ENCODE measurements at regions not wholly inside any gene's neighbourhood (a gene's known extent, or its start where the extent isn't known, plus 50 kb on each side); places are given as distances from the start of the nearest gene placed in this dataset.

DNA sequence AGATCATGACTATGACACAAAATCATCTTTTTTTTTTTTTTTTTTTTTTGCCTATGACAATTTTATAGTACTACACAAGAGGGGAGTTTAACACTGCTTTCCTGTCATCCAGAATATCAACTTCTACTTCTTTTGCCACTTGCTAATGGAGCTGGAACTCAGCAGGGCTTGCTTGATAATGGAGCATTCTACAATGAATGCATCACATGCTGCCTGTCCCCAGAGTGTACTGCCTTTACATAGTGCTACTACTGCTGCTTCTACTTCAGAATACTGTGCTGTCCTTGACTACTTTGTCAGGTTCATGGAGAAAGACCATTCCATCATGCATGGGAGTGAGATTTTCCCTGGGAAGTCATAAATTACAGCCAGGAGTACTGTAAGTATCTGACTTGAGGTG is 338.6 kb upstream of the SEMA3A start:
- no peak for DNase-seq

GRCh38 chr7:84532196-84532595 is 337.6 kb upstream of the SEMA3A start:
- DNase-seq = no peak

- DNase-seq = no peak
These were observed 335.1 kb upstream of the SEMA3A start for GRCh38 chr7:84529480-84530205.

GRCh38 chr7:84528756-84529479 is 334.3 kb upstream of the SEMA3A start:
- DNase-seq = no peak

GRCh38 chr7:84524714-84525694 is 330.4 kb upstream of the SEMA3A start:
- DNase-seq = no peak

- no peak for DNase-seq
These were observed 318.5 kb upstream of the SEMA3A start for GRCh38 chr7:84513061-84513460.

- DNase-seq = no peak
These were observed 317.5 kb upstream of the SEMA3A start for GRCh38 chr7:84512055-84512454.

DNA sequence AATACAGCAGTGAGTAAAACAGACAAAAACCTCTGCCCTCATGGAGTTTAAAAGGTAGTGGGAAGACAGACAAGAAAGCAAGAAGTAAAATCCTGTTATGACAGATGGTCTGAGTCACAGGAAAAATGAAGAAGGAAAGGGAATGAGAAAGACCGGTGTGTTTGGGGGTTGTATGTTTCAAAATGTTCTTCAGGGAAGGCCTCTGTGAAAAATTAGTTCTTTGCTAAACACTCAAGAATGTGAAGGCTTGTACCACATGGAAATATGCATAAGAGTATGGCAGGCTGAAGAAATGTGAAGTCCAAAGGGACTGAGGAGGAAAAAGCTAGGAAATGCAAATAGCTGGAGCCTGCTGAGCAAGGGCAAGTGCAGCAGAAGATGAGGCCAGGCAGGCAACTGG is 315.9 kb upstream of the SEMA3A start:
- no peak for DNase-seq

DNA sequence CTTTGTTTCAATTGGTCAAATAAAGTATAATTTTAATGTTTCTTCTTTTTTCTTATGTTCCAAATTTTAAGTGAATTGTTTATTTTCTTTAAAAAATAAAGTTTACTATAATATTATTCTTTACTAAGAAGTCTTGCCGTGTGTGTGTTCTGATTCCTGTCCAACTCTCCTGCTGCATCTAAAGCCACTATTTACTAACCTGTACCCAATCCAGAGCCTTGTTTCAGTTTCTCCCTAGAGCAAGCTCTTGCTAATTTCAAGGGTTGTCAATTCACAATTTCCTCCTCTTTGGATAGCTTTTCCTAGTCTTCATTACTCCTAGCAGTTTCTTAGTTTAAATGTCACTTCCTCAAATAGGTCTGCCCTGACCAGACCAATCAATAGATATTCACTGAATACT is 314.9 kb upstream of the SEMA3A start:
- no peak for DNase-seq

GRCh38 chr7:84508606-84509005 is 314.0 kb upstream of the SEMA3A start:
- DNase-seq = no peak

DNA sequence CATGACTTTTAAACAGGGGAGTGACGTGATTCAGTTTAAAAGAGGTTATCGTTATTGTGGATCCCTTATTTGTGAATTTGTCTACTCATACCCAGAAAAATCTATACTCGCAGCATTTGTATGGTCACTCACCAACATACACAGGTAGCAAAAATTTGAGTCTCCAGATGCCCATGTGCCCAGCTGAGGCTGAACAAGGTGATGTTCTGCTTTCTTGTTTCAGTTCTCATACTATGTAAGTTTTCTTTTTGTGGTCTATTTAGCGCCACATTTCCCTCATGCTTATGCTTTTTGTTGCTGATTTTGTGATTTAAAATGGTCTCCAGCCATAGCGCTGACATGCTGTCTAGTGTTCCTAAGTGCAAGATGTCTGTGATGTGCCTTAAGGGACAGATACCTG is 312.9 kb upstream of the SEMA3A start:
- no peak for DNase-seq

DNA sequence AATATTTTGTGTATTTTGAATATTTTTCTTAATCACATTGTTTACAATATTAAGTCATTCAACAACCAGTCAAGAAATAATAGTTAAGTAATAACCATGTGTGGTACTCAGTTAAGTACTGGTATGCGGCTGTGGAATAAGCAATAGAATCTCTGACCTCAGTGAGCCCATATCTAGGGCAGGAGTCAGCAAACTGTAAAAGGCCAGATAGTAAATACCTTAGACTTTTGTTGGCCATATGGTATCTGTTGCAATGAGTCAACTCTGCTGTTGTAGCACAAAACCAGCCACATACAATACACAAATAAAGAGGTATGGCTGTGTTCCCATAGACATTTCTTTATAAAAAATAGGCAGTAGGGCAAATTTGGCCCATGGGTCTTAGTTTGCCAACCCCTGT is 311.6 kb upstream of the SEMA3A start:
- DNase-seq = no peak

GRCh38 chr7:84502239-84502638 is 307.6 kb upstream of the SEMA3A start:
- DNase-seq = no peak

GRCh38 chr7:84497873-84498272 is 303.3 kb upstream of the SEMA3A start:
- no peak for DNase-seq

DNA sequence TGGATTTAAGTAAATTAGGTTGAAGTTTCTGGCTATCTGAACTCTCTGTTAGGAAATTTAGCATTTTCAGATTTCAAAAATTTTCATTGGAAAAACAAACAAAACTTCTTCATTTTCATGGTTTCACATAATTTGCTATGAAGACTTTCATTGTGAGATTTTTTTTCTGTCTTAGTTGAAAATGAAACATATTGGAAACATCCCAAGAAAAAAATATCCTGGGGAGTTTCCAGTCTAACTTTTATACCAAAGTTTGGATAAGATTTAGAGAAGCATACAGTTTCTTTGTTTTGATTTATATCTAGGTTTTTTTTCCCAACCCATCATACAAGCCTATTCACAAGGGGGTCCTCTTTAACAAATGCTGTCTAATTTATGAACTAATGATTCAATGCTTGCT is 300.5 kb upstream of the SEMA3A start:
- DNase-seq = no peak

- DNase-seq = no peak
These were observed 297.8 kb upstream of the SEMA3A start for GRCh38 chr7:84492098-84493034.

DNA sequence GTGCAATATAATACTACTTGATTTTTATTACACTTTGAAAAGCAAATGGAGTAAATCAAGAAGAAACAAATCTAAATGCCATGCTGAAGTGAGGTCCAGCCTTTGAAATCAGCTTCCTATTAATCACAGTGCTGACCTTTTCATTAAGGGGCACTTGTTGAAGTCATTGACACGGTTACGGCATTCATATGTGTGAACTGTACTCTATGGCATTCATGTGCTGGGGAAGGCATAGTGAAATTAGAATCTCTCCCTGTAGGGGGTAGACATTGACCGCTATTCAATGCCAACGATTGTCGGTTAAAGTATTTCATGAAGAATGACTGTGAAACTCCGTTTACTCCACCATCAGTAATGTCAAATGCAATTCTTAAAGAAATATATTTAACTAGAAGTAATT is 296.1 kb upstream of the SEMA3A start:
- no peak for DNase-seq

DNA sequence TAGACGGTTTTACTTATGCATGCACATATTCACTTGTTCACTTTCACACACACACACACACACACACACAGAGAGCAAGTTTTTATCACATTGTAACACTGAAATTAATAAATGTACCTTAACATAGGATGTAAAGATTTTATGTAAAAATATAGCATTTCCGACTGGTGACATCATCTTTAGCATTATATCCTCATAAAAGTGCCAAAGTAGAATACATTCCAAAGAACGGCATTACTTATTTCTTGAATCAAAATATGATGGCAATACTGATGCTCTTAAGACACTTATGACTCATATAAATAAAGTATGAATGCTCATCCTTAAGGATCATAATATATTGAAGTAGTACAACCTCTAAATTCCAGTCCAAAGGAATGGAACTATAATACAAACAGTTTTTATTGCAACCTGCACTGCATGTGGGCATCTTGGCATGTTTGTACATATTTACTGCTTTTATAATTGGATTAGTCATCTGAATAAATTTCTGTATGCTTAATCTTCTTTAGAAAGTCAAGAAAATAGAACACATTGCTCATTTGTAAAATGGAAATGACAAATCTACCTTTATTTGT is 290.0 kb upstream of the SEMA3A start:
- no peak for DNase-seq

- no peak for DNase-seq
These were observed 287.9 kb upstream of the SEMA3A start for GRCh38 chr7:84482476-84482875.

GRCh38 chr7:84479059-84479458 is 284.5 kb upstream of the SEMA3A start:
- DNase-seq = no peak

- DNase-seq = no peak
These were observed 283.3 kb upstream of the SEMA3A start for GRCh38 chr7:84477786-84478478.
